GM10266 (cell line): ENCODE measurements at regions not wholly inside any gene's neighbourhood (a gene's known extent, or its start where the extent isn't known, plus 50 kb on each side); places are given as distances from the start of the nearest gene placed in this dataset.

Experiments used
- DNase-seq: peaks from one replicate; pipeline ENCODE4 v3.0.0; 2012; ENCODE audit errors: extremely low spot score
- CTCF ChIP-seq: IDR thresholded peaks from 2 replicates; pipeline ENCODE4 v1.5.1; 2012; ENCODE audit warnings: mild to moderate bottlenecking, low read depth; ENCODE audit not compliant: control insufficient read depth, insufficient read depth; ENCODE audit errors: missing control alignments

- no peak for TF ChIP-seq CTCF
- DNase-seq = no peak
Observed at GRCh38 chr13:72444999-72445398, 282.4 kb downstream of the MZT1 start.

GRCh38 chr13:72437458-72437857 is 290.0 kb downstream of the MZT1 start:
- DNase-seq = no peak
- TF ChIP-seq CTCF = no peak

- TF ChIP-seq CTCF = no peak
- DNase-seq = no peak
Observed at GRCh38 chr13:72435251-72435650, 292.2 kb downstream of the MZT1 start.

- no peak for DNase-seq
Observed at GRCh38 chr13:72431981-72432682, 295.3 kb downstream of the MZT1 start.

GRCh38 chr13:72430923-72431322 is 296.5 kb downstream of the MZT1 start:
- no peak for TF ChIP-seq CTCF
- DNase-seq = no peak

More at GRCh38 chr13:72431981-72432682, 295.3 kb downstream of the MZT1 start:
- TF ChIP-seq CTCF = no peak

- no peak for TF ChIP-seq CTCF
- DNase-seq = no peak
Observed at GRCh38 chr13:72427757-72428528, 299.5 kb downstream of the MZT1 start.

- DNase-seq = no peak
- no peak for TF ChIP-seq CTCF
Observed at GRCh38 chr13:72424059-72424458, 303.4 kb downstream of the MZT1 start.
